ENCODE measurements at regions not wholly inside any gene's neighbourhood (a gene's known extent, or its start where the extent isn't known, plus 50 kb on each side); places are given as distances from the start of the nearest gene placed in this dataset.
"Not testable (repeated sequence)": the region's sequence is repeated elsewhere in the genome, so short reads cannot be mapped to it uniquely, and the experiment has no call there.

- DNase-seq (ENCODE audit: low read depth in 4 of 6, low spot score in 6 of 6) = no peak
These were observed 107.3 kb downstream of the NRN1 start for GRCh38 chr6:5899216-5900045.

GRCh38 chr6:5898563-5898962, 108.2 kb downstream of the NRN1 start:
- WGBS (ENCODE audit: insufficient coverage) = 91% methylated on average over 8 of the region's 8 CpGs
- no peaks in the 10 kb centered on the region for H3K9me3 ChIP-seq (ENCODE audit: control insufficient read depth, insufficient read depth, low read length)
- no peak overlapping the region for H3K27ac ChIP-seq (ENCODE audit: low read depth, low read length)
- H3K4me1 ChIP-seq (ENCODE audit: control insufficient read depth, insufficient read depth, low read length) = peaks cover 8% of the 10 kb centered on the region
- no peaks in the 10 kb centered on the region for H3K27me3 ChIP-seq (ENCODE audit: control insufficient read depth, insufficient read depth, low read length)
- DNase-seq (ENCODE audit: low read depth in 4 of 6, low spot score in 6 of 6) = no peak
- no peaks in the 10 kb centered on the region for H3K36me3 ChIP-seq (ENCODE audit: control insufficient read depth, insufficient read depth, low read length)
- H3K4me3 ChIP-seq (ENCODE audit: low read depth, low read length) = no peak overlapping the region

More at GRCh38 chr6:5899216-5900045, 107.3 kb downstream of the NRN1 start:
- Histone ChIP-seq H3K27ac (ENCODE audit: low read depth, low read length) (no peak overlapping the region), H3K4me1 (ENCODE audit: control insufficient read depth, insufficient read depth, low read length) (peaks cover 5% of the 10 kb centered on the region), H3K36me3 (ENCODE audit: control insufficient read depth, insufficient read depth, low read length) (no peaks in the 10 kb centered on the region), H3K27me3 (ENCODE audit: control insufficient read depth, insufficient read depth, low read length) (no peaks in the 10 kb centered on the region), H3K4me3 (ENCODE audit: low read depth, low read length) (no peak overlapping the region), H3K9me3 (ENCODE audit: control insufficient read depth, insufficient read depth, low read length) (no peaks in the 10 kb centered on the region)
- 91% methylated on average over 3 of the region's 4 CpGs for whole genome bisulfite sequencing (ENCODE audit: insufficient coverage)

DNA sequence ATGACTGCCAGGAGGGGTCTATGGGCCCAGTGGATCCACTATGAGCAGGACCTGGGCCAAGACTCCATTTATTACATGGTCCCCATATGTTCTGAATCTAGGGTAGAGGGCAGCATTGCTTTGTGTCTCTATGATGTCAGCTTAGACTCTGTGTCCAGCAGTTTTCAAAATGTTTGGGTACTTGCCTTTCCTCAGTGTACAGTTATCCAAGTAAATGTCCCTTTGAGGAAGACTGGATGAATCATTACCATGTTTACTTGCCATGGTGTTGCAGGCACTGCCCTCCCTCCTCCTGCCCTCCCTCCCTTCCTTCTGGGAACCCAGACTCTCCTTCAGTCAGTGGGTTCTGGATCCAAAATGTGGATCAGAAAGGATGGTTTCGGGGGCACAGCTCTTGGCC, 108.6 kb downstream of the NRN1 start:
- Histone ChIP-seq H3K27me3 (ENCODE audit: control insufficient read depth, insufficient read depth, low read length) (no peaks in the 10 kb centered on the region), H3K27ac (ENCODE audit: low read depth, low read length) (no peak overlapping the region), H3K4me3 (ENCODE audit: low read depth, low read length) (no peak overlapping the region), H3K9me3 (ENCODE audit: control insufficient read depth, insufficient read depth, low read length) (no peaks in the 10 kb centered on the region), H3K36me3 (ENCODE audit: control insufficient read depth, insufficient read depth, low read length) (no peaks in the 10 kb centered on the region), H3K4me1 (ENCODE audit: control insufficient read depth, insufficient read depth, low read length) (peaks cover 8% of the 10 kb centered on the region)
- DNase-seq (ENCODE audit: low read depth in 4 of 6, low spot score in 6 of 6) = peak in 1 of 6 donors; percentile 7
- WGBS (ENCODE audit: insufficient coverage) = no CpG with 5 or more reads among the region's 1 CpG

DNA sequence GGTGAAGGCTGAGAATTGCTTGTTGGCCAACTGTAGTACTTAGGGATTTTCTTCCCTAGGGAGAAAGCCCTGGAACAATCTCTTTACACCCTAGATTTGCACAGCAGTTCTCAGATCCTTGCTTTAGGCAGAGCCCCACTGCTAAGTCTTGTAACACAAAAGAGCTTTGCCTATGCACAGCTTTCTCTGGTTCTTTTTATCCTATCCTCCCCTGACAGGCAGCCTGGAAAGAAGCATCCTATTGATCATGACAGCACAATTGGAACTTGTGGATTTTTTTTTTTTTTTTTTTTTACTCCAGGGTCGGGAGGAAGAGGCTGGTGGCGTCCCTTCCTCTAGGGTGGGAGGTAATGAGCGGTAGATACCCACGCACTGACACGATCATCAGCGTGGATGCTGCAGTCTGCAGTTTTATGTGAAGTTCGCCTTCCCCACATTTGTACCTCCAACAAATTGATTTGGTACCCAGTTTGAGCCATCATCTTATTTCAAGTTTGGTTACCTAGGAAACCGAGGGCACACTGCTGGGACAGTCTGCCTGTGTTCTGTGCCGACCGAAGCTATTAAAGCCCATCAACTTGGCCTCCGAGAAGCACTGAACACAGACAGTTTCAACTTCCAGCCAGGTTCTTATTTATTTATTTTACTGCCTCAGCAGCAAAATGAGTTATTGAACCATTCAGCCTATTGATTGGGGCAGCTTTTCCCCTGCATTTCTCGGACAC, 110.1 kb downstream of the NRN1 start:
- DNase-seq (ENCODE audit: low read depth in 4 of 6, low spot score in 6 of 6) = peak in 3 of 6 donors; percentile 14 to 76 (median 44)
- no peaks in the 10 kb centered on the region for H3K27me3 ChIP-seq (ENCODE audit: control insufficient read depth, insufficient read depth, low read length)
- H3K4me1 ChIP-seq (ENCODE audit: control insufficient read depth, insufficient read depth, low read length) = peaks cover 11% of the 10 kb centered on the region
- no peaks in the 10 kb centered on the region for H3K36me3 ChIP-seq (ENCODE audit: control insufficient read depth, insufficient read depth, low read length)
- no peak overlapping the region for H3K27ac ChIP-seq (ENCODE audit: low read depth, low read length)
- 41% methylated on average over 11 of the region's 12 CpGs for whole genome bisulfite sequencing (ENCODE audit: insufficient coverage)
- no peaks in the 10 kb centered on the region for H3K9me3 ChIP-seq (ENCODE audit: control insufficient read depth, insufficient read depth, low read length)
- H3K4me3 ChIP-seq (ENCODE audit: low read depth, low read length) = no peak overlapping the region

DNA sequence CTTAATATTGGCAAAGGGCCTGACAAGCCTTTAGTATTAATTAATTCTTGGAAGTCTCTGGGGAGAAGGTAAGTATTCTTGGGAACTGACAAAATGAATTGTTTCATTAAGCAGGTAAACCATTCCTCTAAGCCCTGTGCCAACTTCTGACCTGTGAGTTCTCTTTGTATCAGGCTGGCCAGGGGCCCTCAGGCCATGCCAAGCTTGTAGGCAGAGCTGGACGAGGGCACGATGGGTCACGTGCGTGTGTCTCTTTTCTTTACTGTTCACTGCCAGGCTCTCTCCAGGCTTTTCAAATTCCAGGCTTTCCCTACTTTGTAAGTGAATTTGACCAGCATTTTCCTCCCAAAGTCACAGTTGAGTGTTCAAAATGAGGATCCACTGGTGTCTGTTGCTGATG, 112.4 kb downstream of the NRN1 start:
- Histone ChIP-seq H3K9me3 (ENCODE audit: control insufficient read depth, insufficient read depth, low read length) (no peaks in the 10 kb centered on the region), H3K36me3 (ENCODE audit: control insufficient read depth, insufficient read depth, low read length) (no peaks in the 10 kb centered on the region), H3K4me3 (ENCODE audit: low read depth, low read length) (no peak overlapping the region), H3K27me3 (ENCODE audit: control insufficient read depth, insufficient read depth, low read length) (no peaks in the 10 kb centered on the region), H3K4me1 (ENCODE audit: control insufficient read depth, insufficient read depth, low read length) (peaks cover 11% of the 10 kb centered on the region), H3K27ac (ENCODE audit: low read depth, low read length) (no peak overlapping the region)
- DNase-seq (ENCODE audit: low read depth in 4 of 6, low spot score in 6 of 6) = peak in 1 of 6 donors; percentile 9
- WGBS (ENCODE audit: insufficient coverage) = 68% methylated on average over 4 of the region's 4 CpGs

- 100% methylated on average over 4 of the region's 4 CpGs for WGBS (ENCODE audit: insufficient coverage)
- Histone ChIP-seq H3K36me3 (ENCODE audit: control insufficient read depth, insufficient read depth, low read length) (no peaks in the 10 kb centered on the region), H3K9me3 (ENCODE audit: control insufficient read depth, insufficient read depth, low read length) (no peaks in the 10 kb centered on the region), H3K27me3 (ENCODE audit: control insufficient read depth, insufficient read depth, low read length) (no peaks in the 10 kb centered on the region), H3K4me1 (ENCODE audit: control insufficient read depth, insufficient read depth, low read length) (peaks cover 11% of the 10 kb centered on the region), H3K27ac (ENCODE audit: low read depth, low read length) (no peak overlapping the region), H3K4me3 (ENCODE audit: low read depth, low read length) (no peak overlapping the region)
- no peak for DNase-seq (ENCODE audit: low read depth in 4 of 6, low spot score in 6 of 6)
These were observed 113.4 kb downstream of the NRN1 start for GRCh38 chr6:5893295-5893694.

DNA sequence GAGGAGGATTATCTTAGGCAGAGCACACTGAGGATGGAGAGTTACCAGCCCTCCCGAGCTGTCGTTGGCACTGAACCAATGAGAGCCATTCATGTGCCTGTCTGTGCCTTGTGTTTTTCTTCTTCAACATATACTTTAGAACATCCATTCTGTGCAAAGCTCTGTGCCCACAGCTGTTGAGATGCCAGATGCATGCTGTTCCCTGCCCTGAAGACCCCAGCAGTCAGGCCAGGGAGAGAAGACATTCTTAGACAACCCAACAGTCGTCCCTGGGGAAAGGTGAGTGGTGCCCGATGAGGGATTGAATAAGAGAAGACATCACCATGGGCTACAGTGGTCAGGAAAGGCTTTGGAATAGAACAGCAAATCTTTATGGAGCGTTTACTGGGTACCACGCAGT, 114.1 kb downstream of the NRN1 start:
- 90% methylated on average over 3 of the region's 6 CpGs for WGBS (ENCODE audit: insufficient coverage)
- Histone ChIP-seq H3K9me3 (ENCODE audit: control insufficient read depth, insufficient read depth, low read length) (no peaks in the 10 kb centered on the region), H3K27me3 (ENCODE audit: control insufficient read depth, insufficient read depth, low read length) (no peaks in the 10 kb centered on the region), H3K4me1 (ENCODE audit: control insufficient read depth, insufficient read depth, low read length) (peaks cover 11% of the 10 kb centered on the region), H3K27ac (ENCODE audit: low read depth, low read length) (no peak overlapping the region), H3K36me3 (ENCODE audit: control insufficient read depth, insufficient read depth, low read length) (no peaks in the 10 kb centered on the region), H3K4me3 (ENCODE audit: low read depth, low read length) (no peak overlapping the region)
- DNase-seq (ENCODE audit: low read depth in 4 of 6, low spot score in 6 of 6) = no peak

DNA sequence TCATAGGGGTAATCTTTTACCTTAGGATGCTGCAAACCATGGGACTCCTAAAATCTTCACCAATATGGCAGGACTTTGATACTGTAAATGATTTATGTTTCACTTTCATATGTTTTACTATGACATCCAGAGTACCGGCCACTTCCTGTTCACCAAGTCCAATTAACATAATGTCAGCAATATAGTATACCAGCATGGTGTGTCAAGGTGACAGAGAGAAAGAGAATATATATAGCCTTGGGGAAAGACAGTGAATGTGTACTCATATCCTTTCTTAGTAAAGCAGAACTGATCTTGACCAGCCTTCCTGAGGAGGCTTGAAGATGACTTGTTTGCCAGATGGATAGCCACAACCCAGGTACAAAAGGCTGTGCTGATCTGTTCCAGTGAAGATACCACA, 127.9 kb downstream of the NRN1 start:
- no peaks in the 10 kb centered on the region for H3K27me3 ChIP-seq (ENCODE audit: control insufficient read depth, insufficient read depth, low read length)
- H3K27ac ChIP-seq (ENCODE audit: low read depth, low read length) = no peak overlapping the region
- no peak overlapping the region for H3K4me3 ChIP-seq (ENCODE audit: low read depth, low read length)
- no CpG with 5 or more reads among the region's 1 CpG for WGBS (ENCODE audit: insufficient coverage)
- H3K36me3 ChIP-seq (ENCODE audit: control insufficient read depth, insufficient read depth, low read length) = no peaks in the 10 kb centered on the region
- H3K4me1 ChIP-seq (ENCODE audit: control insufficient read depth, insufficient read depth, low read length) = no peaks in the 10 kb centered on the region
- H3K9me3 ChIP-seq (ENCODE audit: control insufficient read depth, insufficient read depth, low read length) = no peaks in the 10 kb centered on the region
- DNase-seq (ENCODE audit: low read depth in 4 of 6, low spot score in 6 of 6) = no peak

- no peaks in the 10 kb centered on the region for H3K36me3 ChIP-seq (ENCODE audit: control insufficient read depth, insufficient read depth, low read length)
- no peaks in the 10 kb centered on the region for H3K27me3 ChIP-seq (ENCODE audit: control insufficient read depth, insufficient read depth, low read length)
- H3K27ac ChIP-seq (ENCODE audit: low read depth, low read length) = no peak overlapping the region
- H3K4me3 ChIP-seq (ENCODE audit: low read depth, low read length) = no peak overlapping the region
- DNase-seq (ENCODE audit: low read depth in 4 of 6, low spot score in 6 of 6) = no peak
- no peaks in the 10 kb centered on the region for H3K4me1 ChIP-seq (ENCODE audit: control insufficient read depth, insufficient read depth, low read length)
- H3K9me3 ChIP-seq (ENCODE audit: control insufficient read depth, insufficient read depth, low read length) = peaks cover 3% of the 10 kb centered on the region
- 100% methylated on average over 4 of the region's 4 CpGs for WGBS (ENCODE audit: insufficient coverage)
These were observed 130.6 kb downstream of the NRN1 start for GRCh38 chr6:5876076-5876475.

DNA sequence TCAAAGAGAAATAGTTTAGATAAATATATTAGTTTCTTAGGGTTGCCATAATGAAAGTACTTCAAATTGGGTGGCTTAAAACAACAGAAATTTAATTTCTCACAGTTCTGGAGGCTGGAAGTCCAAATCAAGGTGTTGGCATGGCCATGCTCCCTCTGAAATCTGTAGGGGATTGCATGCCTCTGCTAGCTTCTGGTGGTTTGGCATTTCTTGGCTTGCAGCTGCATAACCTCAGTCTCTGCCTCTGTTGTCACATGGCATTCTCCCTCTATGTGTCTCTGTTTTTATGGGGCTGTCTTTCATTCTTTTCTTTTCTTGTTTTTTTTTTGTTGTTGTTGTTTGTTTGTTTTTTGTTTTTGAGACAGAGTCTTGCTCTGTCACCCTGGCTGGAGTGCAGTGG, 132.7 kb downstream of the NRN1 start:
- not testable (repeated sequence) for H3K9me3 ChIP-seq (ENCODE audit: control insufficient read depth, insufficient read depth, low read length); H3K36me3 ChIP-seq (ENCODE audit: control insufficient read depth, insufficient read depth, low read length); H3K4me1 ChIP-seq (ENCODE audit: control insufficient read depth, insufficient read depth, low read length); H3K27me3 ChIP-seq (ENCODE audit: control insufficient read depth, insufficient read depth, low read length); H3K4me3 ChIP-seq (ENCODE audit: low read depth, low read length); DNase-seq (ENCODE audit: low read depth in 4 of 6, low spot score in 6 of 6); H3K27ac ChIP-seq (ENCODE audit: low read depth, low read length)

Measured in spinal cord (tissue), 9 donors.